A673 (cell line): ENCODE measurements at regions not wholly inside any gene's neighbourhood (a gene's known extent, or its start where the extent isn't known, plus 50 kb on each side); places are given as distances from the start of the nearest gene placed in this dataset.

Experiments
- BruUV-seq: library from RNA; stranded (reverse); fragments of 400-500 nt; replicated peaks from 2 replicates; lab custom pipeline; 2021; lab: Mats Ljungman, UMichigan
- CTCF ChIA-PET: fragments of 300-600 bp; sonication (Branson Sonifier 250); formaldehyde crosslinking; loops from one replicate; lab custom pipeline; 2022; ENCODE audit warnings: antibody characterized with exemption; lab: Charles Lee
- POLR2A ChIA-PET: fragments of 300-600 bp; sonication (Branson Sonifier 250); formaldehyde crosslinking; loops from one replicate; lab custom pipeline; 2022; ENCODE audit warnings: antibody characterized with exemption; ENCODE audit not compliant: low non-redundant PET; lab: Charles Lee
- DNase-seq: peaks from one replicate; pipeline ENCODE4 v3.0.0-alpha.2; 2015; ENCODE audit warnings: low spot score
- H3K27ac ChIP-seq: fragments of 200-600 bp; sonication (generic); 2 replicates; pipeline ENCODE4 v1.5.1; 2016; ENCODE audit warnings: mixed run types, low read depth, mild to moderate bottlenecking, mixed read lengths, antibody characterized with exemption, low read length; ENCODE audit not compliant: poor library complexity, severe bottlenecking
- H3K27me3 ChIP-seq: fragments of 200-600 bp; sonication (generic); replicated peaks from 2 replicates; pipeline ENCODE4 v1.6.1; 2017; ENCODE audit warnings: mixed run types, low read depth, mild to moderate bottlenecking, mixed read lengths, antibody characterized with exemption, low read length; ENCODE audit not compliant: insufficient read depth, poor library complexity
- H3K36me3 ChIP-seq: fragments of 200-600 bp; sonication (generic); 2 replicates; pipeline ENCODE4 v1.6.1; 2016; ENCODE audit warnings: mixed run types, mild to moderate bottlenecking, mixed read lengths, antibody characterized with exemption, low read length; ENCODE audit not compliant: insufficient read depth, poor library complexity, severe bottlenecking
- H3K4me1 ChIP-seq: fragments of 200-600 bp; sonication (generic); 2 replicates; pipeline ENCODE4 v1.6.1; 2017; ENCODE audit warnings: mixed run types, mild to moderate bottlenecking, mixed read lengths, antibody characterized with exemption, low read length; ENCODE audit not compliant: insufficient read depth, poor library complexity, severe bottlenecking
- H3K4me3 ChIP-seq: fragments of 200-600 bp; sonication (generic); 2 replicates; pipeline ENCODE4 v1.5.1; 2016; ENCODE audit warnings: low read depth, mixed run types, mild to moderate bottlenecking, mixed read lengths, low read length; ENCODE audit not compliant: poor library complexity, severe bottlenecking
- H3K9me3 ChIP-seq: fragments of 200-600 bp; sonication (generic); 2 replicates; pipeline ENCODE4 v1.6.1; 2016; ENCODE audit warnings: mixed run types, low read depth, mild to moderate bottlenecking, mixed read lengths, antibody characterized with exemption, low read length; ENCODE audit not compliant: poor library complexity, severe bottlenecking
- EZH2 ChIP-seq: fragments of 200-600 bp; sonication (generic); IDR thresholded peaks from 2 replicates; pipeline ENCODE4 v1.6.1; 2017; ENCODE audit warnings: borderline replicate concordance, low read depth, mild to moderate bottlenecking, mixed read lengths, antibody characterized with exemption, low read length; ENCODE audit not compliant: poor library complexity, severe bottlenecking
- intact Hi-C: fragments of 100-400 bp; cut with micrococcal nuclease; formaldehyde crosslinking; loops from one replicate; pipeline ENCODE4 v1.10.0; 2022; ENCODE audit not compliant: unreplicated experiment
- TF ChIP-seq, protein P1 (sequence below): fragments of 300-800, 200-600 bp; sonication (generic); conservative IDR thresholded peaks from 2 replicates; pipeline ENCODE4 v1.5.1; 2017; ENCODE audit warnings: low read depth, mild to moderate bottlenecking, antibody characterized with exemption, low read length, moderate library complexity, mixed read lengths

DNA sequence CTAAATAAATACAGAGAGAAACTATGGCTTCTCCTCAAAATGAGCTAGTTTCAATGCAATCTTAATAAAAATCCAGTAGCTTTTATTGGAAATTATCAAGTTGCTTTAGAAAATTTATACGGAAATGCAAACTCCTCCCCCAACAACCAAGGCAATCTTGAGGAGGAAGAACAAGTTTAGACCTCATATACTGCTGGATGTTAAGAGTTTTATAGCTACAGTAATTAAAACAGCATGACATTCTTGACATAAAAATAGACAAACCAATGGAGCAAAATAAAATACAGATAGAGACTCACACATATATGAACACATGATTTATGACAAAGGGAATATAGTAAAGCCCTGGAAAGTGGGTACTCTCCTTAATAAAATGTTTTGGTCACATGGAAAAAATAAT is 368.7 kb downstream of the C12orf75 start:
- H3K9me3 ChIP-seq = no peaks in the 10 kb centered on the region
- ChIA-PET CTCF (no interaction called here), POLR2A (no interaction called here)
- no peak overlapping the region for H3K4me3 ChIP-seq
- intact Hi-C loops = no loop called here
- H3K36me3 ChIP-seq = no peaks in the 10 kb centered on the region
- H3K27ac ChIP-seq = no peak overlapping the region
- no peaks in the 10 kb centered on the region for H3K4me1 ChIP-seq
- no peak for TF ChIP-seq EZH2
- TF ChIP-seq, protein P1, sequence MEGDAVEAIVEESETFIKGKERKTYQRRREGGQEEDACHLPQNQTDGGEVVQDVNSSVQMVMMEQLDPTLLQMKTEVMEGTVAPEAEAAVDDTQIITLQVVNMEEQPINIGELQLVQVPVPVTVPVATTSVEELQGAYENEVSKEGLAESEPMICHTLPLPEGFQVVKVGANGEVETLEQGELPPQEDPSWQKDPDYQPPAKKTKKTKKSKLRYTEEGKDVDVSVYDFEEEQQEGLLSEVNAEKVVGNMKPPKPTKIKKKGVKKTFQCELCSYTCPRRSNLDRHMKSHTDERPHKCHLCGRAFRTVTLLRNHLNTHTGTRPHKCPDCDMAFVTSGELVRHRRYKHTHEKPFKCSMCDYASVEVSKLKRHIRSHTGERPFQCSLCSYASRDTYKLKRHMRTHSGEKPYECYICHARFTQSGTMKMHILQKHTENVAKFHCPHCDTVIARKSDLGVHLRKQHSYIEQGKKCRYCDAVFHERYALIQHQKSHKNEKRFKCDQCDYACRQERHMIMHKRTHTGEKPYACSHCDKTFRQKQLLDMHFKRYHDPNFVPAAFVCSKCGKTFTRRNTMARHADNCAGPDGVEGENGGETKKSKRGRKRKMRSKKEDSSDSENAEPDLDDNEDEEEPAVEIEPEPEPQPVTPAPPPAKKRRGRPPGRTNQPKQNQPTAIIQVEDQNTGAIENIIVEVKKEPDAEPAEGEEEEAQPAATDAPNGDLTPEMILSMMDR = no peak
- H3K27me3 ChIP-seq = no peaks in the 10 kb centered on the region
- no peak for DNase-seq
- BruUV-seq = no TSS peak

DNA sequence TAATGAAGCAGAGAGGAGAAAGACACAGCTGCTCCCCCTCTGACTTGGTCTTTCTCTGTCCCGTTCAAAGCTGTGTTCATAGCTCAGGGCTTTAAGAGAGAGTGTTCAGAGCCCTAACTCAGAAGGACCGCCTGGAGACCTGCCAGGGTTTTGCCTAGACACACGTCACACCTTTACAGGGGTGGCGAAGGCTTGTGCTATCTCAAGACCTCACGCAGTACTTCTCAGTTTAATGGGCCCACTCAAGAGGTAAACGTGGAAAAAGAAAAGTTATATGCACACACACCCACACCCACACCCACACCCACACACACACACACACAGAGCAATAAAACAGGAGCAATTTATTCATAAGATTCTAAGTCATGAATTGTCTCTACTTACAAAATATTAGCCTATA is 374.3 kb downstream of the C12orf75 start:
- DNase-seq = no peak
- Histone ChIP-seq H3K9me3 (no peaks in the 10 kb centered on the region), H3K4me1 (no peaks in the 10 kb centered on the region), H3K27ac (no peak overlapping the region), H3K4me3 (no peak overlapping the region), H3K36me3 (no peaks in the 10 kb centered on the region), H3K27me3 (no peaks in the 10 kb centered on the region)
- no TSS peak for BruUV-seq
- intact Hi-C loops = loop anchor here (1.0 to 10.0 kb wide), 3 partner anchors 280 to 518 kb away; no protein-coding TSS in a partner anchor
- ChIA-PET CTCF (no interaction called here), POLR2A (no interaction called here)
- TF ChIP-seq EZH2 = no peak
- TF ChIP-seq, protein P1 = no peak

DNA sequence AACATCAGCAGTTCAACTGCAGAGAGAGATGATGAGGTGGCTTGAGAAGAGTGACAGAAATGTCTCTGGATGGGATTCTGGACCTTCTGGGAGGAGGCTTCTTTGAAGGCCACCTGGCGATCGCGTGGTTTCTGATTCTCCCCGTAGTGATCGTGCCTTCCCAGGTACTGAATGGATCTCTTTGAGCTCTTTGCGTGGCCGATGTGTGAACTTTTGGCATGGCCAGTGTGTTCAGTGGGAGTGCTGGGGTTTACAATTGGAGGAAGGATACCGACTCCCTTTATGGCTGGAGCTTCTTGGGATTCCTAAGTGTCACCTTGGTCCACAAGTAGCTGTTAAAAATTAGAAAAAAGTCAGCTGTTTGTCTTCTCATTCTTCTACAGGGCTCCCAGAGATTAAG is 374.7 kb downstream of the C12orf75 start:
- Histone ChIP-seq H3K4me3 (no peak overlapping the region), H3K27ac (no peak overlapping the region), H3K36me3 (no peaks in the 10 kb centered on the region), H3K27me3 (no peaks in the 10 kb centered on the region), H3K4me1 (no peaks in the 10 kb centered on the region), H3K9me3 (no peaks in the 10 kb centered on the region)
- POLR2A ChIA-PET = no interaction called here
- BruUV-seq = no TSS peak
- intact Hi-C loops = loop anchor here (1.0 to 10.0 kb wide), 3 partner anchors 280 to 517 kb away; no protein-coding TSS in a partner anchor
- no peak for TF ChIP-seq EZH2
- TF ChIP-seq, protein P1 = no peak
- CTCF ChIA-PET = no interaction called here
- DNase-seq = no peak
